ENCODE measurements at regions not wholly inside any gene's neighbourhood (a gene's known extent, or its start where the extent isn't known, plus 50 kb on each side); places are given as distances from the start of the nearest gene placed in this dataset.

DNA sequence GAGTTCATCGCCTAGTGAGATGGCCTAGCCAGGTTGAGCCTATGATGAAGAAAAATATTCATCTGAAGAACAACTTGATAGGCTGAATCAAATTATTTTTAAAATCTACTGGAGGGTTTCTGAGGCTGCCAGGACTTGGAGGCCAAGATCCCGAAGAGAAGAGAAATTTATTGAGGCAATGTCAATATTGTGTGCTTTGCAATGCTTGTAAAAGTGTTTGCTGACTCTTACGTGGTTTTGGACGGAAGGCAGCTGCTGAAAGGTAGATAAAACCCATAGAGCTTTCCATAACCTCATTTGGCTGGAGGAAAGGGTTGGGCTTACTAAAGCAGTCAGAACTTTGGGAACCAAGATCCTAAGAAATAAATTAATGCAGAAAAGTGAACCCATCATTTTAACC lies 361.0 kb upstream of the IL12A start:
- TF ChIP-seq, protein P1, sequence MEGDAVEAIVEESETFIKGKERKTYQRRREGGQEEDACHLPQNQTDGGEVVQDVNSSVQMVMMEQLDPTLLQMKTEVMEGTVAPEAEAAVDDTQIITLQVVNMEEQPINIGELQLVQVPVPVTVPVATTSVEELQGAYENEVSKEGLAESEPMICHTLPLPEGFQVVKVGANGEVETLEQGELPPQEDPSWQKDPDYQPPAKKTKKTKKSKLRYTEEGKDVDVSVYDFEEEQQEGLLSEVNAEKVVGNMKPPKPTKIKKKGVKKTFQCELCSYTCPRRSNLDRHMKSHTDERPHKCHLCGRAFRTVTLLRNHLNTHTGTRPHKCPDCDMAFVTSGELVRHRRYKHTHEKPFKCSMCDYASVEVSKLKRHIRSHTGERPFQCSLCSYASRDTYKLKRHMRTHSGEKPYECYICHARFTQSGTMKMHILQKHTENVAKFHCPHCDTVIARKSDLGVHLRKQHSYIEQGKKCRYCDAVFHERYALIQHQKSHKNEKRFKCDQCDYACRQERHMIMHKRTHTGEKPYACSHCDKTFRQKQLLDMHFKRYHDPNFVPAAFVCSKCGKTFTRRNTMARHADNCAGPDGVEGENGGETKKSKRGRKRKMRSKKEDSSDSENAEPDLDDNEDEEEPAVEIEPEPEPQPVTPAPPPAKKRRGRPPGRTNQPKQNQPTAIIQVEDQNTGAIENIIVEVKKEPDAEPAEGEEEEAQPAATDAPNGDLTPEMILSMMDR (conservative IDR thresholded peaks at IDR 0.05; ENCODE audit: control insufficient read depth, insufficient read depth, low read depth, low read length) = no peak
- DNase-seq (ENCODE audit: low read depth) = no peak
- no peak overlapping the region for H3K4me3 ChIP-seq (ENCODE audit: control insufficient read depth, low read depth, low read length)

DNA sequence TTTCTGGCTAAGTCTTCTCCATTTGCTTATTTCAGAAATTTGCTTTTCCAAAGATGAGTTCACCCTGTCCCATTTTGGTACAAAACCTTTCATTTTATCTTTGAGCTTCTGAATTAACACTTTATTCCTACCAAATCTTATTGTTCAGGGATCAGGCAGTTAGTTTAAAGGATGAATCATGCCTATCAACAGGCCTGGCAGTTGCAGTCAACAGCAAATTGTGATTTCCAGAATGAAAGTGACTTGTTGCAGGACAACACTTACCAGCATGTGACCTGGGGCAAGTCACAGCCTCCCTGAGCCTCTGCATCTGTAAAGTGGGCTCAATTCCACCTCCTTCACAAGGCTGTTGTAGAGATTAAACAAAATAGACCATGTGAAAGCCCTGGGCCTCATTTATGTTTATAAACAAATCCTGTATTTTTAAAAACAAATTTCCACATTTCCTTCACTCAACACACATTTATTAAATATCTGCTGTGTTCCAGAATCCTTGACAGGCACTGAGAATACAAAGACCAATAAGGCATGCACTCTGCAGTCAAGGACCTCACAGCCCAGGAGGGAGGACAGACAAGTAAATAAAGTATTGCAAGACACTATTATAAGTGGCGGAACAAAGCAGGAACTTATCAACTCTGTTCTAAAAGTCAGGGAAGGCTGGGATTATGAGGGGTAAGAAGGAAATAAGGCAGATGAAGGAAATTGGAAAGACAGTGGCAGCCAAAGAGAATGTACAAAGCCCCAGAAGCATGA lies 359.1 kb upstream of the IL12A start:
- TF ChIP-seq, protein P1 (conservative IDR thresholded peaks at IDR 0.05; ENCODE audit: control insufficient read depth, insufficient read depth, low read depth, low read length) = no peak
- no peak for DNase-seq (ENCODE audit: low read depth)
- H3K4me3 ChIP-seq (ENCODE audit: control insufficient read depth, low read depth, low read length) = no peak overlapping the region

- H3K4me3 ChIP-seq (ENCODE audit: control insufficient read depth, low read depth, low read length) = no peak overlapping the region
- TF ChIP-seq, protein P1 (conservative IDR thresholded peaks at IDR 0.05; ENCODE audit: control insufficient read depth, insufficient read depth, low read depth, low read length) = no peak
- no peak for DNase-seq (ENCODE audit: low read depth)
These were observed 357.4 kb upstream of the IL12A start for GRCh38 chr3:159631226-159631625.

GRCh38 chr3:159632128-159632527 lies 356.5 kb upstream of the IL12A start:
- TF ChIP-seq, protein P1 (conservative IDR thresholded peaks at IDR 0.05; ENCODE audit: control insufficient read depth, insufficient read depth, low read depth, low read length) = no peak
- no peak overlapping the region for H3K4me3 ChIP-seq (ENCODE audit: control insufficient read depth, low read depth, low read length)
- DNase-seq (ENCODE audit: low read depth) = no peak

- TF ChIP-seq, protein P1 (conservative IDR thresholded peaks at IDR 0.05; ENCODE audit: control insufficient read depth, insufficient read depth, low read depth, low read length) = no peak
- no peak overlapping the region for H3K4me3 ChIP-seq (ENCODE audit: control insufficient read depth, low read depth, low read length)
- DNase-seq (ENCODE audit: low read depth) = no peak
These were observed 355.8 kb upstream of the IL12A start for GRCh38 chr3:159632851-159633250.

GRCh38 chr3:159634483-159634882 lies 354.2 kb upstream of the IL12A start:
- TF ChIP-seq, protein P1 (conservative IDR thresholded peaks at IDR 0.05; ENCODE audit: control insufficient read depth, insufficient read depth, low read depth, low read length) = no peak
- peak; percentile 25 for DNase-seq (ENCODE audit: low read depth)
- no peak overlapping the region for H3K4me3 ChIP-seq (ENCODE audit: control insufficient read depth, low read depth, low read length)

All from fibroblast of mammary gland (primary cell).